ENCODE measurements at regions not wholly inside any gene's neighbourhood (a gene's known extent, or its start where the extent isn't known, plus 50 kb on each side); places are given as distances from the start of the nearest gene placed in this dataset.
"Not testable (repeated sequence)": the region's sequence is repeated elsewhere in the genome, so short reads cannot be mapped to it uniquely, and the experiment has no call there.

- Histone ChIP-seq H3K27ac (no peak overlapping the region), H3K36me3 (no peaks in the 10 kb centered on the region), H3K27me3 (no peaks in the 10 kb centered on the region), H3K9me3 (peaks cover 0 to 14% of the 10 kb centered on the region in 2 donors), H3K4me3 (no peak overlapping the region), H3K4me1 (no peaks in the 10 kb centered on the region)
- no peak for DNase-seq (ENCODE audit: low spot score)
- TF ChIP-seq CTCF (IDR thresholded peaks at IDR 0.05) = no peak
These were observed 721.4 kb upstream of the GOT2 start for GRCh38 chr16:59455497-59455896.

GRCh38 chr16:59450513-59450912, 716.4 kb upstream of the GOT2 start:
- not testable (repeated sequence) for H3K36me3 ChIP-seq; H3K27me3 ChIP-seq; H3K4me1 ChIP-seq; DNase-seq (ENCODE audit: low spot score); H3K4me3 ChIP-seq; H3K27ac ChIP-seq
- H3K9me3 ChIP-seq = peaks cover 0 to 14% of the 10 kb centered on the region in 2 donors

DNA sequence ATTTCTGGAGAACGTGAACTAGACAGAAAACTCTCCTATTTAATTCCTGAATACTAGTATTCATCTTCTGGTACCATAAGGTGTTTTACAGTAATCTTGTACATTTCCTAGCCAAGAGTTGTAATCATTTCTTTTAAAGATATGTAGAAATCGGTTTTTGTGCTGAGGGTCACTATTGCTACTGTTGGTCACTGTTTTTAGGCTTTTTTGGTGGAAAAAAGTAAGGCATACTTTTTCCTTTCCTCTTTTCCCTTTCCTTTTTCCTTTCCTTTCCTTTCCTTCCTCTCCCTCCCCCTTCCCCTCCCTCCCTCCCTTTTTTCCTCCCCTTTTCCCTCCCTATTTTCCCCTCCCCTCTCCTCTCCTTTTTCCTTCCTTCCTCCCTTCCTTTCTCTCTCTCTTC, 706.4 kb upstream of the GOT2 start:
- TF ChIP-seq CTCF (IDR thresholded peaks at IDR 0.05) = no peak
- Histone ChIP-seq H3K9me3 (peaks cover 0 to 14% of the 10 kb centered on the region in 2 donors), H3K27me3 (no peaks in the 10 kb centered on the region), H3K4me3 (no peak overlapping the region), H3K4me1 (no peaks in the 10 kb centered on the region), H3K36me3 (no peaks in the 10 kb centered on the region), H3K27ac (no peak overlapping the region)
- DNase-seq (ENCODE audit: low spot score) = no peak

GRCh38 chr16:59432896-59433295, 698.8 kb upstream of the GOT2 start:
- no peak for TF ChIP-seq CTCF (IDR thresholded peaks at IDR 0.05)
- no peak for DNase-seq (ENCODE audit: low spot score)
- no peaks in the 10 kb centered on the region for H3K27me3 ChIP-seq
- H3K4me1 ChIP-seq = no peaks in the 10 kb centered on the region
- no peak overlapping the region for H3K4me3 ChIP-seq
- no peaks in the 10 kb centered on the region for H3K36me3 ChIP-seq
- peaks cover 0 to 14% of the 10 kb centered on the region in 2 donors for H3K9me3 ChIP-seq
- no peak overlapping the region for H3K27ac ChIP-seq

DNA sequence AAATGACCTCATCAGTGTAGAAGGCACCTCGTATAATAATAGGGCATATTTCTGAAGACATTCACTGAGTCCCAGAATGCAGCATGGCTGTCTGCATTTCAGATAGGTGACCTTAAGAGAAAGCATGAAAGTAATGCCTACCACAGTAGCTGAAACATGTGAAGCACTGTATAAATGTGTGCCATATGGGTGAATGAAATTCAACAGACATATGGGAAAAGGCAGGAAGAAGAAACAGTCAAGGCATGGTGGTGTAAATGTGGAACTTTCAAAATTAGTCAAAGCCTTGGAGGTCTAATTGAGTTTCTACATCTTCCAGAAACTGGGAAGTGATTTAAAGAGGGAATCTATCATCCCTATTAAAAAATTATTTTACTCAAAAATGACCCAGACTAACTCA, 698.2 kb upstream of the GOT2 start:
- Histone ChIP-seq H3K4me3 (no peak overlapping the region), H3K9me3 (peaks cover 0 to 11% of the 10 kb centered on the region in 2 donors), H3K36me3 (no peaks in the 10 kb centered on the region), H3K27ac (no peak overlapping the region), H3K4me1 (no peaks in the 10 kb centered on the region), H3K27me3 (no peaks in the 10 kb centered on the region)
- TF ChIP-seq CTCF (IDR thresholded peaks at IDR 0.05) = no peak
- DNase-seq (ENCODE audit: low spot score) = no peak

DNA sequence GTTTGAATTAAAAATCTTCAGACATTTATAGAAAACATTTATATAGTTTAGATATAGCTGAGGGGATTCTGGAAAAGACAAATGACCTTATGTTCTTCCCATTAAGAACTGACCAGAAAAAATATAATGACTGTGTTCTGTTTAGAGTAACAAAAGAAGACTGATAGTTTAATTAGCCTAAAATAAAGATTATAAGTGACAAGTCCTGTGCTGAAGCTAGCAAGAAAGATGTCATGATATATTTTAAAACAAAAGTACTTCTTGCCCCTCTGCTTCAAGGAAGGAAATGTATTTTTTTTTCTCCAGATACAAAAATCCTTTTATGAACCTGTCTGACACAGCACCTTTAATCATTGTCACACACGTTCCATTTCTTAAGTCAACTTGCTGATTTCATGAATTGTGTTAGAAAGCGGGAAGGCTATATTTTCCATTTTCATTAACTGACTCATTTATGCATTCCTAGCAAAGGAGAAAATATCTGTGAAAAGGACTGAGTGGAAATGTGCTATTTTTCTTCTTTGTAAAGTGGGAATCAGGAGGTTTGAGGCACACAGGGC, 690.7 kb upstream of the GOT2 start:
- Histone ChIP-seq H3K4me1 (no peaks in the 10 kb centered on the region), H3K27me3 (no peaks in the 10 kb centered on the region), H3K9me3 (no peaks in the 10 kb centered on the region), H3K4me3 (no peak overlapping the region), H3K36me3 (no peaks in the 10 kb centered on the region), H3K27ac (no peak overlapping the region)
- TF ChIP-seq CTCF (IDR thresholded peaks at IDR 0.05) = no peak
- no peak for DNase-seq (ENCODE audit: low spot score)
